Smooth muscle cell (in vitro differentiated cells): ENCODE measurements at regions not wholly inside any gene's neighbourhood (a gene's known extent, or its start where the extent isn't known, plus 50 kb on each side); places are given as distances from the start of the nearest gene placed in this dataset.

Source experiments
- DNase-seq: peaks from one replicate; lab custom pipeline; 2025; ENCODE audit not compliant: unreplicated experiment; lab: John Stamatoyannopoulos, UW
- H2AFZ ChIP-seq: fragments of 200-600 bp; sonication (generic); 2 replicates; pipeline ENCODE4 v1.6.0; 2016; ENCODE audit warnings: antibody characterized with exemption, low read depth, mild to moderate bottlenecking
- H3F3A ChIP-seq: fragments of 200-600 bp; sonication (generic); 2 replicates; pipeline ENCODE4 v1.6.0; 2017; ENCODE audit warnings: antibody characterized with exemption, low read depth
- H3K27ac ChIP-seq: fragments of 200-600 bp; sonication (generic); 2 replicates; pipeline ENCODE4 v1.5.1; 2016; ENCODE audit warnings: low read depth, mild to moderate bottlenecking
- H3K27me3 ChIP-seq: fragments of 200-600 bp; sonication (generic); 2 replicates; pipeline ENCODE4 v1.6.1; 2016; ENCODE audit warnings: low read depth, mild to moderate bottlenecking
- H3K36me3 ChIP-seq: fragments of 200-600 bp; sonication (generic); 2 replicates; pipeline ENCODE4 v1.5.1; 2016; ENCODE audit warnings: low read depth
- H3K4me1 ChIP-seq: fragments of 200-600 bp; sonication (generic); 2 replicates; pipeline ENCODE4 v1.5.1; 2016; ENCODE audit warnings: low read depth
- H3K4me2 ChIP-seq: fragments of 200-600 bp; sonication (generic); 2 replicates; pipeline ENCODE4 v1.6.0; 2016; ENCODE audit warnings: mild to moderate bottlenecking
- H3K4me3 ChIP-seq: fragments of 200-600 bp; sonication (generic); 2 replicates; pipeline ENCODE4 v1.5.1; 2016; ENCODE audit warnings: mild to moderate bottlenecking
- H3K79me2 ChIP-seq: fragments of 200-600 bp; sonication (generic); 2 replicates; pipeline ENCODE4 v1.6.0; 2016; ENCODE audit warnings: low read depth, mild to moderate bottlenecking
- H3K9ac ChIP-seq: fragments of 200-600 bp; sonication (generic); 2 replicates; pipeline ENCODE4 v1.6.0; 2016; ENCODE audit warnings: low read depth
- H3K9me3 ChIP-seq: fragments of 200-600 bp; sonication (generic); replicated peaks from 2 replicates; pipeline ENCODE4 v1.5.1; 2016; ENCODE audit warnings: low read depth
- H4K20me1 ChIP-seq: fragments of 200-600 bp; sonication (generic); 2 replicates; pipeline ENCODE4 v1.6.0; 2016; ENCODE audit warnings: low read depth
- CTCF ChIP-seq: fragments of 200-600 bp; sonication (generic); IDR thresholded peaks from 2 replicates; pipeline ENCODE4 v1.5.1; 2017; ENCODE audit warnings: borderline replicate concordance, mild to moderate bottlenecking, antibody characterized with exemption; ENCODE audit not compliant: insufficient read depth, poor library complexity, severe bottlenecking
- WGBS: methylation state at CpG from one replicate; pipeline ENCODE4 v1.1.7; 2016; ENCODE audit warnings: low lambda C conversion rate; 5-methylcytosine and 5-hydroxymethylcytosine counted together

DNA sequence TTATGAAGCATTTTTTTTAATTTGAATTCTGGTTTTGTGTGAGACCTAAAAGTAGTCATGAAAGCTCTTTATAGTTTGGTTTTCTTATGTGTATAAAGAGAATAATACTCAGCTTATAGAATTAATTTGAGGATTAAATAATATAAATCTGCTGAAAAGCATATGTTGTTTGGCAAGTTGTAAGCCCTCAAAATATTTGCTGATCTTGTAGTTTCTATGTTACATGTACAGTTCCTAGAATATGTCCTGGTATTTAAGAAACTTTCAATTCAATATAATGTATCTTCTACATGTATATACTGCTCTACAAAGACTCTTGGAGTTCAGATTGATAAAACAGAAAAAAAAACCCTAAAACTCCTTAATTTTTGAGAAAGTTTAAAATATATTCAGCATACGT, 605.5 kb upstream of the FAM98A start:
- H3K27ac ChIP-seq, result no peak overlapping the region
- no peak overlapping the region for H3K4me3 ChIP-seq
- TF ChIP-seq CTCF, result no peak
- H3K4me2 ChIP-seq, result no peak overlapping the region
- no peak overlapping the region for H3K9ac ChIP-seq
- H3K79me2 ChIP-seq, result no peaks in the 10 kb centered on the region
- H2AFZ ChIP-seq, result no peak overlapping the region
- H3K27me3 ChIP-seq, result no peaks in the 10 kb centered on the region
- H3F3A ChIP-seq, result no peaks in the 10 kb centered on the region
- 90% methylated on average over 1 of the region's 1 CpG for WGBS
- peaks cover 2% of the 10 kb centered on the region for H3K9me3 ChIP-seq
- no peaks in the 10 kb centered on the region for H4K20me1 ChIP-seq
- no peak for DNase-seq
- H3K36me3 ChIP-seq, result no peaks in the 10 kb centered on the region
- no peaks in the 10 kb centered on the region for H3K4me1 ChIP-seq

- Histone ChIP-seq H3K27ac (no peak overlapping the region), H4K20me1 (no peaks in the 10 kb centered on the region), H3K27me3 (no peaks in the 10 kb centered on the region), H3K4me2 (no peak overlapping the region), H3K36me3 (no peaks in the 10 kb centered on the region), H3K9me3 (no peaks in the 10 kb centered on the region), H3K4me3 (no peak overlapping the region), H3K79me2 (no peaks in the 10 kb centered on the region), H2AFZ (no peak overlapping the region), H3K9ac (no peak overlapping the region), H3F3A (no peaks in the 10 kb centered on the region), H3K4me1 (no peaks in the 10 kb centered on the region)
- no peak for TF ChIP-seq CTCF
- WGBS, result 86% methylated on average over 1 of the region's 1 CpG
- DNase-seq, result no peak
Observed at GRCh38 chr2:34201099-34201498, 602.0 kb upstream of the FAM98A start.

- H3K4me3 ChIP-seq, result no peak overlapping the region
- H3K9me3 ChIP-seq, result no peaks in the 10 kb centered on the region
- no peaks in the 10 kb centered on the region for H3K27me3 ChIP-seq
- H2AFZ ChIP-seq, result no peak overlapping the region
- no peaks in the 10 kb centered on the region for H4K20me1 ChIP-seq
- H3F3A ChIP-seq, result no peaks in the 10 kb centered on the region
- DNase-seq, result no peak
- H3K9ac ChIP-seq, result no peak overlapping the region
- no peak overlapping the region for H3K27ac ChIP-seq
- no peak for TF ChIP-seq CTCF
- no peaks in the 10 kb centered on the region for H3K79me2 ChIP-seq
- no peaks in the 10 kb centered on the region for H3K36me3 ChIP-seq
- H3K4me2 ChIP-seq, result no peak overlapping the region
- no peaks in the 10 kb centered on the region for H3K4me1 ChIP-seq
Observed at GRCh38 chr2:34199971-34200370, 600.9 kb upstream of the FAM98A start.

DNA sequence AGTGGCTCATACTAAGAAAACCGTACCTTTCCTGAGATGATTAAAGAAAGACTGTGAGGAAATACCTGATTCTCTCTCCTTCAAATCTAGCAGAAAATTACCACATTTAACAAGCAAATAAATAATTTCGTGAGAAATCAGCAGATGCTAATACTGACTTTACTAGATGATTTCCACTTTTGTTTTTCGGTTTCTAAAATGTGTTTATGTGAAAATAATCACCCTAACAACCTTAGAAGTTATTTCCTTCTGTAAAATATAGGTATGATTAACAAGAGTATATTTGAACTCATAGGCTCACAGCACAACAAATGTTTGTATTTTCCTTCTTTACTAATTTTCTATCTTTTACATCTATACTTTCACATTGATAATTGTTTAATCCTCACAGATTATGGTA, 594.1 kb upstream of the FAM98A start:
- no peaks in the 10 kb centered on the region for H3K27me3 ChIP-seq
- H3K9ac ChIP-seq, result no peak overlapping the region
- H3K4me2 ChIP-seq, result no peak overlapping the region
- no peaks in the 10 kb centered on the region for H3K4me1 ChIP-seq
- no peak for TF ChIP-seq CTCF
- H2AFZ ChIP-seq, result no peak overlapping the region
- no peaks in the 10 kb centered on the region for H4K20me1 ChIP-seq
- H3K36me3 ChIP-seq, result no peaks in the 10 kb centered on the region
- no peak for DNase-seq
- no peak overlapping the region for H3K4me3 ChIP-seq
- H3K9me3 ChIP-seq, result no peaks in the 10 kb centered on the region
- H3K79me2 ChIP-seq, result no peaks in the 10 kb centered on the region
- WGBS, result 86% methylated on average over 3 of the region's 3 CpGs
- no peaks in the 10 kb centered on the region for H3F3A ChIP-seq
- H3K27ac ChIP-seq, result no peak overlapping the region
